ENCODE measurements at regions not wholly inside any gene's neighbourhood (a gene's known extent, or its start where the extent isn't known, plus 50 kb on each side); places are given as distances from the start of the nearest gene placed in this dataset.

DNA sequence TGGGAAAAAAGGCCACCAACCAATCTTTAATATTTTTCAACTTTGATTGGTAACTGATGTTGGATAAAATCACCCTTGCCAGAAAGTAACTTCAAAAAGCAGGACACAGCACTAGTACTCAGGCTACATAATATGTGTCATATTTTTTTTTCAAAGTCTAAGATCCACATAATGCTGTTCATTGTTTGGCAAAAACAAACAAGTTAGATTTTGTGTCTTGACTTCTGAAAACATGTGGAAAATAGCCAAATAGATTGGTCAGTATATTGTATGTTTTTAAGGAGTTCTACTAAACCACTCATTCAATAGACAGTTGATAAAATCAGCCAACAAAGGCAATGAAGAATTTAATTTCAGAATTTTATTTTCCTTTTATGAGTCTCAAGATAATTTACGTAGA, 111.7 kb upstream of the CCDC54 start:
- Mint-ChIP-seq H3K36me3 (ENCODE audit: low read depth) (no peaks in the 10 kb centered on the region), H3K9me3 (ENCODE audit: low read depth) (no peaks in the 10 kb centered on the region), H3K27ac (ENCODE audit: unreplicated experiment) (no peak overlapping the region), H3K4me1 (ENCODE audit: low read depth) (peaks cover 6% of the 10 kb centered on the region), H3K4me3 (ENCODE audit: unreplicated experiment) (no peak overlapping the region), H3K27me3 (ENCODE audit: low read depth) (no peaks in the 10 kb centered on the region)
- TF ChIP-seq, protein P1, sequence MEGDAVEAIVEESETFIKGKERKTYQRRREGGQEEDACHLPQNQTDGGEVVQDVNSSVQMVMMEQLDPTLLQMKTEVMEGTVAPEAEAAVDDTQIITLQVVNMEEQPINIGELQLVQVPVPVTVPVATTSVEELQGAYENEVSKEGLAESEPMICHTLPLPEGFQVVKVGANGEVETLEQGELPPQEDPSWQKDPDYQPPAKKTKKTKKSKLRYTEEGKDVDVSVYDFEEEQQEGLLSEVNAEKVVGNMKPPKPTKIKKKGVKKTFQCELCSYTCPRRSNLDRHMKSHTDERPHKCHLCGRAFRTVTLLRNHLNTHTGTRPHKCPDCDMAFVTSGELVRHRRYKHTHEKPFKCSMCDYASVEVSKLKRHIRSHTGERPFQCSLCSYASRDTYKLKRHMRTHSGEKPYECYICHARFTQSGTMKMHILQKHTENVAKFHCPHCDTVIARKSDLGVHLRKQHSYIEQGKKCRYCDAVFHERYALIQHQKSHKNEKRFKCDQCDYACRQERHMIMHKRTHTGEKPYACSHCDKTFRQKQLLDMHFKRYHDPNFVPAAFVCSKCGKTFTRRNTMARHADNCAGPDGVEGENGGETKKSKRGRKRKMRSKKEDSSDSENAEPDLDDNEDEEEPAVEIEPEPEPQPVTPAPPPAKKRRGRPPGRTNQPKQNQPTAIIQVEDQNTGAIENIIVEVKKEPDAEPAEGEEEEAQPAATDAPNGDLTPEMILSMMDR (IDR thresholded peaks at IDR 0.05), result no peak
- no peak for DNase-seq (ENCODE audit: low spot score)

GRCh38 chr3:107268469-107268868, 108.8 kb upstream of the CCDC54 start:
- Mint-ChIP-seq H3K9me3 (ENCODE audit: low read depth) (no peaks in the 10 kb centered on the region), H3K4me3 (ENCODE audit: unreplicated experiment) (no peak overlapping the region), H3K27ac (ENCODE audit: unreplicated experiment) (no peak overlapping the region), H3K36me3 (ENCODE audit: low read depth) (no peaks in the 10 kb centered on the region), H3K27me3 (ENCODE audit: low read depth) (no peaks in the 10 kb centered on the region), H3K4me1 (ENCODE audit: low read depth) (peaks cover 10% of the 10 kb centered on the region)
- DNase-seq (ENCODE audit: low spot score), result no peak
- TF ChIP-seq, protein P1 (IDR thresholded peaks at IDR 0.05), result no peak

GRCh38 chr3:107269136-107269535, 108.1 kb upstream of the CCDC54 start:
- Mint-ChIP-seq H3K4me1 (ENCODE audit: low read depth) (peaks cover 10% of the 10 kb centered on the region), H3K27ac (ENCODE audit: unreplicated experiment) (no peak overlapping the region), H3K9me3 (ENCODE audit: low read depth) (no peaks in the 10 kb centered on the region), H3K4me3 (ENCODE audit: unreplicated experiment) (no peak overlapping the region), H3K36me3 (ENCODE audit: low read depth) (no peaks in the 10 kb centered on the region), H3K27me3 (ENCODE audit: low read depth) (no peaks in the 10 kb centered on the region)
- TF ChIP-seq, protein P1 (IDR thresholded peaks at IDR 0.05), result no peak
- no peak for DNase-seq (ENCODE audit: low spot score)

DNA sequence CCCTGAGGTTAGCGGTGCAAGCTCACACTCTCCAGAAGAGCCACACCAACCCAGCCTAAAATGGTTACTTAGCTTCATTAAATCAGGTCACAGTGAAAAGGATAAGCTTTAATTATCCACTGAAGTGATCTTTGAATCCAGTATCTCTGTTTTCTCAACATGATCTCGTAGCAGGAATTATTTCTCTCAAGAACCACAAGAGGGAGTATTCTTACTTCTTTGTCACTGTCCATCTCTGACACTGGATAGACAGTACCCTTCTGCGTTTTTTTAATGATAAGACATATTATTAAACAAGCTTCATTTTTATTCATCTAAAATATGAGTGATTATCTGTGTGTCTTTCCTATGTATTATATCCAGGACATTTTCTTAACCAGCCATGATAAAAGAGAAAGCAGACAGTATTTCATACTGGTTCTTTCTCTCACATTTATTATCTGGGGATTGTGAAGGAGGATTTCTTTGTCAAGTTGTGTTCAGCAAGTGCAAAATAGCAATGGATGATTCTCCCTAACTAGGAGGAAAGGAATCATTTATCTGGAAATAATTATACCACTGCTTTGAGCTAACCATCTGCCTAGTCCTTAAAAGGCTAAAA, 105.4 kb upstream of the CCDC54 start:
- no peak for DNase-seq (ENCODE audit: low spot score)
- H3K9me3 Mint-ChIP-seq (ENCODE audit: low read depth), result no peaks in the 10 kb centered on the region
- no peak overlapping the region for H3K4me3 Mint-ChIP-seq (ENCODE audit: unreplicated experiment)
- no peak overlapping the region for H3K27ac Mint-ChIP-seq (ENCODE audit: unreplicated experiment)
- TF ChIP-seq, protein P1 (IDR thresholded peaks at IDR 0.05), result peak; percentile 94
- H3K27me3 Mint-ChIP-seq (ENCODE audit: low read depth), result no peaks in the 10 kb centered on the region
- peaks cover 5% of the 10 kb centered on the region for H3K4me1 Mint-ChIP-seq (ENCODE audit: low read depth)
- no peaks in the 10 kb centered on the region for H3K36me3 Mint-ChIP-seq (ENCODE audit: low read depth)

GRCh38 chr3:107272471-107272870, 104.8 kb upstream of the CCDC54 start:
- DNase-seq (ENCODE audit: low spot score), result no peak
- Mint-ChIP-seq H3K4me3 (ENCODE audit: unreplicated experiment) (no peak overlapping the region), H3K27me3 (ENCODE audit: low read depth) (no peaks in the 10 kb centered on the region), H3K27ac (ENCODE audit: unreplicated experiment) (no peak overlapping the region), H3K9me3 (ENCODE audit: low read depth) (no peaks in the 10 kb centered on the region), H3K36me3 (ENCODE audit: low read depth) (no peaks in the 10 kb centered on the region), H3K4me1 (ENCODE audit: low read depth) (peaks cover 5% of the 10 kb centered on the region)
- TF ChIP-seq, protein P1 (IDR thresholded peaks at IDR 0.05), result no peak

All from chondrocyte (in vitro differentiated cells).